ENCODE measurements at regions not wholly inside any gene's neighbourhood (a gene's known extent, or its start where the extent isn't known, plus 50 kb on each side); places are given as distances from the start of the nearest gene placed in this dataset.

GRCh38 chr1:187411118-187411517 lies 582.4 kb downstream of the PLA2G4A start:
- TF ChIP-seq POLR2A (IDR thresholded peaks at IDR 0.05) (no peak), CTCF (IDR thresholded peaks at IDR 0.05) (no peak)

Measured in right lobe of liver (tissue), 4 donors.